ENCODE measurements at regions not wholly inside any gene's neighbourhood (a gene's known extent, or its start where the extent isn't known, plus 50 kb on each side); places are given as distances from the start of the nearest gene placed in this dataset.
A peak's percentile ranks its signal among the peaks of the same experiment; 100 is the strongest.
"Not testable (repeated sequence)": the region's sequence is repeated elsewhere in the genome, so short reads cannot be mapped to it uniquely, and the experiment has no call there.

- DNase-seq: no peak
- intact Hi-C loops (cut with DNase I): no loop called here
These were observed 135.7 kb upstream of the NLRP1 start for GRCh38 chr17:5719976-5720375.

- DNase-seq: no peak
- intact Hi-C loops (cut with DNase I): no loop called here
These were observed 146.1 kb upstream of the NLRP1 start for GRCh38 chr17:5730373-5730772.

GRCh38 chr17:5740937-5741336, 156.6 kb upstream of the NLRP1 start:
- intact Hi-C loops (cut with DNase I): no loop called here
- DNase-seq: no peak

- intact Hi-C loops (cut with DNase I): no loop called here
- DNase-seq: no peak
These were observed 157.5 kb upstream of the NLRP1 start for GRCh38 chr17:5741810-5742209.

GRCh38 chr17:5745111-5745813, 161.0 kb upstream of the NLRP1 start:
- no peak for DNase-seq
- intact Hi-C loops (cut with DNase I): no loop called here

- no peak for DNase-seq
- intact Hi-C loops (cut with DNase I): no loop called here
These were observed 163.0 kb upstream of the NLRP1 start for GRCh38 chr17:5747276-5747675.

- intact Hi-C loops (cut with DNase I): no loop called here
- no peak for DNase-seq
These were observed 163.7 kb upstream of the NLRP1 start for GRCh38 chr17:5747964-5748363.

- no peak for DNase-seq
- intact Hi-C loops (cut with DNase I): no loop called here
These were observed 169.1 kb upstream of the NLRP1 start for GRCh38 chr17:5753421-5753820.

- DNase-seq: no peak
- intact Hi-C loops (cut with DNase I): no loop called here
These were observed 173.1 kb upstream of the NLRP1 start for GRCh38 chr17:5757314-5757907.

GRCh38 chr17:5758651-5759050, 174.3 kb upstream of the NLRP1 start:
- peak in 1 of 42 donors; percentile 2 for DNase-seq
- intact Hi-C loops (cut with DNase I): no loop called here

- intact Hi-C loops (cut with DNase I): no loop called here
- DNase-seq: no peak
These were observed 175.2 kb upstream of the NLRP1 start for GRCh38 chr17:5759501-5759925.

GRCh38 chr17:5762191-5762590, 177.9 kb upstream of the NLRP1 start:
- intact Hi-C loops (cut with DNase I): no loop called here
- DNase-seq: peak in 1 of 42 donors; percentile 2

- peak in 1 of 42 donors; percentile 4 for DNase-seq
- intact Hi-C loops (cut with DNase I): no loop called here
These were observed 179.4 kb upstream of the NLRP1 start for GRCh38 chr17:5763595-5764306.

GRCh38 chr17:5769593-5770354, 185.5 kb upstream of the NLRP1 start:
- DNase-seq: no peak
- intact Hi-C loops (cut with DNase I): no loop called here

- intact Hi-C loops (cut with DNase I): no loop called here
- DNase-seq: no peak
These were observed 186.3 kb upstream of the NLRP1 start for GRCh38 chr17:5770441-5771270.

GRCh38 chr17:5771271-5771577, 186.9 kb upstream of the NLRP1 start:
- intact Hi-C loops (cut with DNase I); DNase-seq: not testable (repeated sequence)

- not testable (repeated sequence) for DNase-seq
These were observed 187.7 kb upstream of the NLRP1 start for GRCh38 chr17:5772017-5772416.

GRCh38 chr17:5772720-5773119, 188.4 kb upstream of the NLRP1 start:
- intact Hi-C loops (cut with DNase I): no loop called here
- DNase-seq: no peak

More at GRCh38 chr17:5772017-5772416, 187.7 kb upstream of the NLRP1 start:
- intact Hi-C loops (cut with DNase I): not testable (repeated sequence)

- intact Hi-C loops (cut with DNase I): no loop called here
- DNase-seq: no peak
These were observed 189.6 kb upstream of the NLRP1 start for GRCh38 chr17:5773816-5774360.
